ENCODE measurements at regions not wholly inside any gene's neighbourhood (a gene's known extent, or its start where the extent isn't known, plus 50 kb on each side); places are given as distances from the start of the nearest gene placed in this dataset.

GRCh38 chr1:222068101-222068500 is 326.2 kb upstream of the DUSP10 start:
- Histone ChIP-seq H3K27me3 (ENCODE audit: insufficient read depth, low read length) (no peaks in the 10 kb centered on the region), H3K9ac (ENCODE audit: extremely low read depth, insufficient read length, low read length) (no peak overlapping the region), H4K20me1 (ENCODE audit: control insufficient read depth, insufficient read depth, insufficient read length) (no peaks in the 10 kb centered on the region), H4K8ac (replicated peaks; ENCODE audit: insufficient read length, low read depth, low read length) (no peak overlapping the region), H2BK120ac (ENCODE audit: low read depth, low read length, poor library complexity, severe bottlenecking) (no peak overlapping the region), H3K9me3 (ENCODE audit: control insufficient read depth, low read depth, low read length) (peaks cover 11% of the 10 kb centered on the region), H2BK5ac (ENCODE audit: insufficient read length, low read length) (no peak overlapping the region), H3K4me1 (ENCODE audit: insufficient read depth, low read length) (peaks cover 13% of the 10 kb centered on the region; the same call in 1 of the 2 replicates), H3K79me2 (ENCODE audit: insufficient read depth, low read length) (no peaks in the 10 kb centered on the region), H3K14ac (ENCODE audit: insufficient read depth, low read length) (no peak overlapping the region), H3K79me1 (ENCODE audit: insufficient read depth, low read depth, low read length, poor library complexity, severe bottlenecking) (no peaks in the 10 kb centered on the region), H3T11ph (ENCODE audit: low read length) (no peak overlapping the region), H2BK12ac (ENCODE audit: insufficient read length, low read depth, low read length) (no peak overlapping the region), H4K5ac (ENCODE audit: insufficient read length, low read depth, low read length) (no peak overlapping the region), H3K4ac (ENCODE audit: low read depth, low read length) (no peak overlapping the region), H3K23me2 (ENCODE audit: insufficient read length, low read depth, low read length, poor library complexity, severe bottlenecking) (no peaks in the 10 kb centered on the region), H3K18ac (ENCODE audit: insufficient read length, low read depth, low read length) (no peak overlapping the region), H3K27ac (ENCODE audit: insufficient read length, low read depth, low read length) (no peak overlapping the region), H2BK15ac (ENCODE audit: low read depth, low read length) (no peak overlapping the region), H3K56ac (ENCODE audit: insufficient read length, low read depth, low read length) (no peak overlapping the region), H4K91ac (ENCODE audit: insufficient read length, low read depth, low read length) (no peak overlapping the region), H2BK20ac (ENCODE audit: low read depth, low read length, poor library complexity, severe bottlenecking) (no peak overlapping the region), H3K4me2 (ENCODE audit: insufficient read depth, insufficient read length, low read length) (no peak overlapping the region), H3K23ac (ENCODE audit: insufficient read length, low read depth, low read length) (no peak overlapping the region), H2AK5ac (ENCODE audit: insufficient read length, low read length) (no peak overlapping the region), H2AFZ (ENCODE audit: low read length) (no peak overlapping the region)
- DNase-seq, result no peak
- peaks cover 13 to 19% (median 18%) of the 10 kb centered on the region in 3 experiments; a peak in 6 of 7 replicates for H3K36me3 Mint-ChIP-seq (ENCODE audit: insufficient read depth in 1 of 3, low read depth in 3 of 3)
- H3K4me3 Mint-ChIP-seq, result no peak overlapping the region
- no peaks in the 10 kb centered on the region; a peak in 2 of 4 replicates for H3K4me1 Mint-ChIP-seq
- peaks cover 22% of the 10 kb centered on the region in 2 experiments for H3K9me3 Mint-ChIP-seq
- WGBS (ENCODE audit: extremely low coverage, insufficient read length, low lambda C conversion rate), result no CpG with 5 or more reads among the region's 6 CpGs
- no peak overlapping the region for H3K27ac Mint-ChIP-seq
- TF ChIP-seq CTCF (conservative IDR thresholded peaks at IDR 0.05), result no peak
- H3K27me3 Mint-ChIP-seq (ENCODE audit: low read depth), result no peaks in the 10 kb centered on the region
